Head of caudate nucleus (tissue), 42 donors: ENCODE measurements at regions not wholly inside any gene's neighbourhood (a gene's known extent, or its start where the extent isn't known, plus 50 kb on each side); places are given as distances from the start of the nearest gene placed in this dataset.

Source experiments
- DNase-seq, 42 donors: peaks; one replicate each; pipeline versions ENCODE4 v3.0.0 to v3.0.0-alpha.2; 2020 to 2021; ENCODE audit warnings: mixed read lengths in 7 of 42
- intact Hi-C: fragments of 100-400 bp; cut with DNase I; formaldehyde crosslinking; loops from one replicate; pipeline ENCODE4 v1.15.0; 2022

GRCh38 chr3:124586126-124587052 lies 143.9 kb upstream of the UMPS start:
- DNase-seq = peak in 3 of 42 donors; percentile 22 to 53 (median 33)
- intact Hi-C loops = no loop called here

DNA sequence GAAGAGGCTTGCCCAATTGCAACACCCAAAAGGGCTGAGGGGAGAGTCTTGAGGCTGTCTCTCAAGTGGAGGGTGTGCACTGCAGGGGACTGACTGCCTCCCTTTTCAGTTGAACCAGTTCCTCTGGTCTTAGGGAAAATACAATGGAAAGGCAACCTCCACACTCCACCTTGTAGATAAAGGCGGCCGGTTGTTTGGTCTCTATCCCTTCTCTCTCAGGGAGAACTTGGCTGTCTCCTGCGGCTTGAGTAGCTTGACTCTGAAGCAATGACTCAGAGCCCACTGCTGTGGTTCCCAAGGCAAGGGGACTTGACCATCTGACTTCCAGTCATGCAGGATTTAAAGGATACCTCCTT lies 143.2 kb upstream of the UMPS start:
- intact Hi-C loops = no loop called here
- DNase-seq = peak in 3 of 42 donors; percentile 24 to 62 (median 25)

DNA sequence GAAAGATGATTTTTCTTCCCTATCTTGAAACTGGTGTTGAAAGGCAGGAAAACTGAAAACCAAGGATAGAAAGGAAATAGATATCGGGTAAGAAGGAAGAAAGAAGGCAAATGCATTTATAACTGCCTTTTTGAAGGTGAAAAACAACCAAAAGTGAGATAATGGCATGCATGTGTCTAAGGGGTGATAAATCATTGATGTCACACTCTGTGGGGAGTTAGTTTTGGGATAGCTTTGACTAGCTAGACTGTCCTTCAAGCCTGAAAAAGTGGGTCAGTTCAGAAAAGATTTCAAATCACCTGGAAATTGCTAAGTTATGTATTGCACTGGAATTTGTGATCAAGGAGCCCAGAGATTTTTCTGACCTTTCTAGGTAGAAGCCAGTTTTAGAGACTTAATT lies 142.2 kb upstream of the UMPS start:
- no peak for DNase-seq
- intact Hi-C loops = no loop called here

- intact Hi-C loops = no loop called here
Observed at GRCh38 chr3:124588794-124589193, 141.5 kb upstream of the UMPS start.

GRCh38 chr3:124591699-124592098 lies 138.6 kb upstream of the UMPS start:
- no peak for DNase-seq
- intact Hi-C loops = no loop called here

More at GRCh38 chr3:124588794-124589193, 141.5 kb upstream of the UMPS start:
- no peak for DNase-seq

DNA sequence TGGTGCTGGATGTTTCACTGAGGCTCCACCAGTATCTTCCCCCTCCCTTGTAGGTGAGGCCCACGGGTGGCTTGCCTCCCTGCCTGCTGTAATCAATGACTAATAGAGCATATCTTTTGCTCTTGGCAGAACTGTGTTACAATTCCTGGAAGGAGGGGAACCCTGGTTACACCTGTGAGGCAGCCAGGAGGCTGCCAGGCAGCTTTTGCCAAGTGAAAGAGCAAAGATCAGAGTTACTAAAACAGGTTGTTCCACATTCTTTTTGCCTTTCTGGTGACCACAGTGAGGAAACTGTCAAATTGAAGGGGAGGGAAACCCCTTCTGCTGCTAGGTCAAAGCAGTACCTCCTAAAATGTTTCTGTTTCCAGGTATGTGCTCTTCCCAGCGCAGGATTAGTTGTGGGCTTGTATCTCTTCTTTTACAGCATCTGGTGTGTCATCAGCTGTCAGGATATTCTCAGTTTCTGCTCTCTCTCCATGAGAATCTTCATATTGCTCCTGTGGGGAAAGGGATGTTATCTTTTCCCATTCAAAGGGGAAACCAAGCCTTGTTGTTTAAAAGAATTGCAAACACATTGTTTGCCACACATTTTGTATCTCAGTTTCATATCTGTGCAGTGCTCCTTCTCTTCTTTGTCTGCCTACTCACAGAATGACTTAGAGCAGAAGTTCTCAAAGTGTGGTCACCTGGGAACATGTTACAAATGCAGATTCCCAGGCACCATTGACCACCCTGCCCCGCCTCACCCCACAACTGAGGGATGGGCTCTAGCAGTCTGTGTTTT lies 137.4 kb upstream of the UMPS start:
- intact Hi-C loops = no loop called here
- DNase-seq = peak in 29 of 42 donors; percentile 9 to 73 (median 33)

DNA sequence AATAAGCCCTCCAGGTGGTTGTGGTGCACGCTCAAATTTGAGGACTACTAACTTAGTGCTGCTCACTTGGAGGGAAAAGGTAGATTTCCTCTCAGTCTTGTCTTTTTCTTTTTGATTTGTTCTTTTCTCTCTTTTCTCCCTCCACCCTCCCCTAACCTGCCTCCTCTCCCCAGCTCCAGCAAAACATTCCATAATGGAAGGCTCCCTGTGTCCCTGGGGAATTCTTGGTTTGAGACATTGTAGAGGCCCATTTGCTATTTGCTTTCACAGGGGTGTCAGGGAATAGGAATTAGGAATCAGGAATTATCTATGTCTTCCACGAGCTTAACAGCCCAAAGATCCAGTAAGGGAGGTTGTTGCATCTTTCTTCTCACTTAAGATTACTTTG lies 136.8 kb upstream of the UMPS start:
- intact Hi-C loops = no loop called here
- no peak for DNase-seq

GRCh38 chr3:124594581-124594980 lies 135.7 kb upstream of the UMPS start:
- intact Hi-C loops = no loop called here
- DNase-seq = no peak

- no peak for DNase-seq
- intact Hi-C loops = no loop called here
Observed at GRCh38 chr3:124597273-124597672, 133.0 kb upstream of the UMPS start.

- intact Hi-C loops = no loop called here
Observed at GRCh38 chr3:124597979-124598378, 132.3 kb upstream of the UMPS start.

DNA sequence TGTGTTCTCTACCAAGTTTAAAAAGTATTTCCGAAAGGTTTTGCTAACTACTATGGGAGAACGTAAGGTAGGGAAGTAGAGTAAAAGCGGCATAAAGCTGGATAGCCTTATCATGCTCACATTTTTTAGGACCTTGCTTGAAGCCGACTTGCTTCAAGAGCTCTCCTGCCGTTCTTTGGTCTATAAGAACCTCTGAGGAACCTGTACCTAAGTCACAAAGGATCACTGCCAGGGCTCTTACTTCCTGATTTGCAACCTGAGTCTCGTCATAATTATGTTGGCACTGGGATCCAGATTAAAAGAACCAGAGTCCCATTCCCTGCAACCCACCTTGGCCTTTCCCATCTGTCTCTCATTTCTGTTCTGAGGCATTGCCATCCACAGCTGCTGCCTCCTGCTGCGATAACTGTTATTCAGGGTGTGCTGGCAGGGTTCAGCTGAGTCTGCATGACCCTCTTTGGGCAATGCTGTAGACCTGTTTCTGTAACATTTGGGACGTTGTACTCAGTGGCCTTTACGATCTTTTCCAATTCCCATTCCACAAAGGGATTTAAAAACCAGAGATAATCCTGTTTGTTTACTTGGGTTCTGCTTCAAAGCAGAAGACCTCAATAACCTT lies 131.0 kb upstream of the UMPS start:
- no peak for DNase-seq
- intact Hi-C loops = no loop called here

More at GRCh38 chr3:124597979-124598378, 132.3 kb upstream of the UMPS start:
- DNase-seq = no peak

GRCh38 chr3:124599779-124600693 lies 130.2 kb upstream of the UMPS start:
- intact Hi-C loops = no loop called here
- no peak for DNase-seq

- intact Hi-C loops = no loop called here
- DNase-seq = peak in 4 of 42 donors; percentile 15 to 53 (median 35)
Observed at GRCh38 chr3:124600765-124601164, 129.5 kb upstream of the UMPS start.

DNA sequence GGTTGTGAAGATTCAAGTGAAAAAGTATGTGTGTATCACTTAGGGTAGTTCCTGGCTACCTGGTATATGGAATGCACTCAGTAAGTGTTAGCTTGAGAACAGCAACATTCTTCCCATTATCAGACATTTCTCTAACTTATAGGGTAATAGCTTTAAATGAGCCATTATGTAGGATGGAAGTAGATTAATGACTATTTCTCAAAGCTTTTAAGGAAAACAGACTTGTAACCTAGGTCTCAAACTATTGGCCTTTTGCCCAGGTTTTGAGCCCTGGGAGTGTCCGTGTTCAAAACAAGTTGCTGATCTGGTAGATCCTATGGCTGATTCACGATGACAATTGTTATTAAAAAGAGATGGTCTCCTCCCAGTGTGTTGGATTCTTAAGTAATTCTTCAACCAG lies 129.1 kb upstream of the UMPS start:
- no peak for DNase-seq
- intact Hi-C loops = no loop called here

DNA sequence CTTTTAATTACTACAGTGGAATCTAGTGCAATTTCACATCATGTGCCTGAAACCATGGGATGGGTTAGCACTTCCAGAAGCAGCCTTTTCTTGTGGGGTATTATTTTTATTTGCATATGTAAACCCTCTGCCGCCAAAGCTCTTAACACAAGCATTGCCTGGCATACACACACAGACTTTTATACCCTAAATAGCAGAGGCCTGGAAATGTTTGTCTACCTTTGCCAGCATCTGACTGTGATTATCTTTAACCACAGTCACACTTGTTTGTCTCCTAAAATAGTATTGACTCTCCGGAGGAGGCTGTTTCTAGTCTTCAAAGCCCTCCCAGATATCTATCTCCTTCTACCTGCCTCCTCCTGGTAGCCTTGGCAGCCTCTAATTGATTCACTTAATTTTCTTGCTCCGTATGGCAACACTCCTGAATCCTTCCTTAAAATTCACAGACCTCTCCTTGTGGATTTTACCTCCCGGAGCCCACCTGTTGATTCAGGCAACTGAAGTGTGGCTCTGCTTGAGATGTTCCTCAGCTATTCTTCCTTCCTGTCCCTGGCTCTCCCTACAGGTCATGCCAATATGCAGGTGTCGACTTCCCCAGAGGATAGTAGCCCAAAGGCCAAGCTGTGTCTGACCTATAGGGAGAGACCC lies 127.1 kb upstream of the UMPS start:
- intact Hi-C loops = no loop called here

GRCh38 chr3:124605781-124606579 lies 124.3 kb upstream of the UMPS start:
- no peak for DNase-seq
- intact Hi-C loops = no loop called here

More for the DNA sequence above, 127.1 kb upstream of the UMPS start:
- DNase-seq = no peak

DNA sequence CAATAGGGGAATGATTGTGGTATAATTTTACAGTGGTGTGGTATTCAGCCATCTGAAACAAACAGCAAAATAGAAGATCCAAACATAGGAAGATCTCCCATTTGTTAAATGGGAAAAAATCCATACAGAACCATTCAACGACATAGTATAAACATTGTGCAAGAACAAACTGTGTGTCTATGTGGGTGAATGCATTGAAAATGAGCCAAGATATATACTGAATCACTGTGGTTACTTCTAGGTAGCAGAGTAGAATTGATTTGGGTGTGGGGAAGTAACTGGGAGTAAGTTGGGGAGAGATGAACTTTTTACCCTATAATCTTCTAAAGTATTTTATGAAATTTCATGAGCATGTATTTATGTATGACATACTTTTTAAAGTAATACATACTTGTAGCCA lies 123.1 kb upstream of the UMPS start:
- intact Hi-C loops = no loop called here

More for the DNA sequence above, 123.1 kb upstream of the UMPS start:
- DNase-seq = no peak
